ENCODE measurements at regions not wholly inside any gene's neighbourhood (a gene's known extent, or its start where the extent isn't known, plus 50 kb on each side); places are given as distances from the start of the nearest gene placed in this dataset.
A peak's percentile ranks its signal among the peaks of the same experiment; 100 is the strongest.

GRCh38 chr6:10248378-10248843 lies 166.5 kb downstream of the TFAP2A start:
- DNase-seq (ENCODE audit: low spot score), result peak; percentile 6

GRCh38 chr6:10237298-10238038 lies 177.4 kb downstream of the TFAP2A start:
- no peak for DNase-seq (ENCODE audit: low spot score)

DNA sequence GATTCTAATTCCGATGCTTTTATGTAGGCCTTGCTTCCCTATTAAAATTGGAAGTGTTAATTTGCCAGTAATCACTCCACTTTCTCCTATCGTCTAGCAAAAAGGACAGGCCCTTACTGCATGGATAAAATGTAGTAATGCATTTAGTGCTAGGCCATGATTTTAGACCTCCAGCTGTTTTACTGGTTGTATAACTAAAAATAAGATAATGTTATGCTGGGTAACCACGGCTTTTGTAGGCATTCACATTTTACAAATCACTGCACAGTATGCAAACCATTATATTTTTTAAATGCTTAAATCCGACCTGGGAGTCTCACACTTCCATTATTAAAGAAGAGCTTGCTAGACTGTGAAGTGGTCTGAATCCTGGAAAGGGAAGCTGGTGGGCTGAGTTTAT lies 179.5 kb downstream of the TFAP2A start:
- no peak for DNase-seq (ENCODE audit: low spot score)

- DNase-seq (ENCODE audit: low spot score), result no peak
Observed at GRCh38 chr6:10230531-10230930, 184.3 kb downstream of the TFAP2A start.

GRCh38 chr6:10223841-10224240 lies 191.0 kb downstream of the TFAP2A start:
- no peak for DNase-seq (ENCODE audit: low spot score)

DNA sequence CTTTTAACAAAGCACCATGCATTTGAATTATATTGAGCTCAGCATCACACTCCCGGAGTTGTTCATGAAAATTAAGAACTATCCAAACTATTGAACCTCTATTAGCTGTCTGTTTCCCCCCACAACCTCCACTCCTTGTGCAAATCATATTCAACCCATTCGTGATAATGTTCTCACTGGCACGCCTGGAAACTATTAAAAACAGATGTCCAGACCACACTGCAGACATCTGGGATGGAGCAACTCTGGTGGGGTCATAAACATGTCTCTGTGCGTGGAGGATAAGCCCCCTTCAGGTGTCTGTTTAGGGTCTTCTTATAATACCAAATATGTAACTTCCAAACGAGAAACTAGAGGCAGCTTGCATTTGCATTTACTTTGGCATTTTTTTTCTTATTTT lies 193.7 kb downstream of the TFAP2A start:
- DNase-seq (ENCODE audit: low spot score), result no peak

DNA sequence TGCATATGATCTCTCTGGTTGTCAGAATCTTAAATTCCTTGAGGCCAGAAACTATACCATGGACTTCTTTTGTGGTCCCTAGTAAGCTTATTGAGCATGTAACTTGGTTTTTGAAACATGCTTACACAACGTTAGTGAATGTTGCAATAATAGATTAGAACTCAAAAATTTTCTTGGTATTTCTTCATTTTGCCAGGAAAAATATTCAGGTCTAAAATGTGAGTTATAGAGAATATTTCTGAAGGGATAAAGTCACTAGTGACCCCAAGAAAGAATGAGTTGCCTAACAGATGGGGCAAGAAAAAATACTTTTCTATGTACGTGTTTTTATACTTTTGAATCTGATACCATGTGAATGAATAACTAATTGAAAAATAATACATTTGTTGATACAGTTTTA lies 195.4 kb downstream of the TFAP2A start:
- DNase-seq (ENCODE audit: low spot score), result no peak

GRCh38 chr6:10217111-10217510 lies 197.8 kb downstream of the TFAP2A start:
- no peak for DNase-seq (ENCODE audit: low spot score)

GRCh38 chr6:10215326-10216110 lies 199.4 kb downstream of the TFAP2A start:
- no peak for DNase-seq (ENCODE audit: low spot score)

DNA sequence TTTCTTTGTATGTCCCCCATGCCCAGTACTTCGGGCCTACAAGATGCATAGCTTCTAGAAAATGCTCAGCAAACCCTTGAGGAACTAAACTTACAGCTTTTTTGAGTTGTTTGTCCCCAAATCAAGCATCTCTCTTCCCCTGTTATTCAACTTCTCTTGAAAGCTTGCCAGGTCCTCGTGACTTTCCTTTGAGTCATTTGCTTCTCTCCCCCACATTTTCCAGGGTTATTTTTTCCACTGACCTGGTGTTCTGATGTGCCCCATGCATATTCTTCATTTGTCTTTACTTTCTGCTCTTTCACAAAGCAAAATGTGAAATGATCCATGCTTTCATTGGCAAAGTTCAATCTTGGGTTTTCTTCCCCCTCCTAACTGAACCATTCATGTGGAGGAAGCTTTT lies 204.8 kb downstream of the TFAP2A start:
- DNase-seq (ENCODE audit: low spot score), result peak; percentile 17

DNA sequence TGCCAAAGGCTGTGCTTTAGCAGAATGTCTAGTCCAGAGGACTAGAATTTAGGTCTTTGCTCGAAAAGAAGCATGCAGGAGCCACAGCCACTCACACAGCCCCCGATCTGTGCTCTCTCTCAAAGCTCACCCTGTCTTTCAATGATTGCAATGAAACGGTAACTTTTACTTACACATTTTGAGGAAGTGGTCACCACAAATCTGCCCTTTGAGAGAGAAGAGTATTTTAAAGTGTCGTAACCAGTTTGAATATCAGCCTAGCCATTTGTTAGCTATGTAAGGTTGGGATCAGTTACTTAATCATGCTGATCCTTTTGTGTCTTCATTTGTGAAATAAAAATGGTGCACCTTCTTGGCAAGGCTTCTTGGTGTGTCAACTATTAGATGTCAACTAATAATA lies 209.0 kb downstream of the TFAP2A start:
- DNase-seq (ENCODE audit: low spot score), result no peak

DNA sequence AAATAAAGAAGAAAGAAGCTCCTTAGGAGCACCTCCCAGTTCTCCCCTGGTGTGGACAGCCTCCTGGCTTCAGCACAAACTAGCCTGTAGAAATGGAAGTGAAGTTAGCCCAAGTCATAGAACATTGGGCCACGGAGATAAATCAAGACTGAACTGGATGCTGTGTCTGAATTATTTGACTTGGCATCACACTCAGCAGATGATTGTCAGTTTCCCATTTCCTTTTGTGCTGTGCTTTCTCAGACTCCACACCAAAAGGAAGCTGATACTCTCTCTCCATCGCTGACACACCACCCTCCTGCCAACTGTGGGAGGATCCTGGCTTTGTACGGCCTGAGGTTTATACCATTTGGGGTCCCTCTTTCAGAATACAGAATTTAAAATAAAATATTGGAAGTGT lies 209.8 kb downstream of the TFAP2A start:
- DNase-seq (ENCODE audit: low spot score), result no peak

DNA sequence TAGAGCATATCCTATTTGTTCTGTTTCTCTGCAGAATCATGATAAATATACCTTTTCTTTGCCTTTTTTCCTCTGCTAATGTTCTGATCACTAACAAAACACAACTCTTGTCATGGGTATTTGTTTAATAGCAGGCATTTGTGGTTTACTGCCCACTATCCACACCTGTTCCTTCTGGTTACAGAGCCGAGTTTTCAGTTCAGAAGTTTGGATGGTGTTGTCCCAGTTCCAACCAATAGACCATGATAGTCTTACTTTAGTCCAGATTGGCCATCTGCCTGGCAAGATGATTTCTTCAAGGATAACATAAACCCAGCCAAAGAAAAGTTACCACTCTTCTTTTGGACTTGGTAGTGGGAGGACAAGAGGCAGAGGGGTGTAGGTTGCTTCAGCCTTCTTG lies 211.2 kb downstream of the TFAP2A start:
- DNase-seq (ENCODE audit: low spot score), result no peak

DNA sequence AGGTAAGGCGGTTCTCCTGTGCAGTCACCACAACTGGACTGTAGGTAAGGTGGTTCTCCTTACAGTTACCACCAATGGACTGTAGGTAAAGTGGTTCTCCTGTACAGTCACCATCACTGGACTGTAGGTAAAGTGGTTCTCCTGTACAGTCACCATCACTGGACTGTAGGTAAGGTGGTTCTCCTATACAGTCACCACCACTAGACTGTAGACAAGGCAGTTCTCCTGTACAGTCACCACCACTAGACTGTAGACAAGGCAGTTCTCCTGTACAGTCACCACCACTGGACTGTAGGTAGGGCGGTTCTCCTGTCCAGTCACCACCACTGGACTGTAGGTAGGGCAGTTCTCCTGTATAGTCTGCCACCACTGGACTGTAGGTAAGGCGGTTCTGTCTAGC lies 212.3 kb downstream of the TFAP2A start:
- DNase-seq (ENCODE audit: low spot score), result no peak

GRCh38 chr6:10201606-10202510 lies 213.0 kb downstream of the TFAP2A start:
- no peak for DNase-seq (ENCODE audit: low spot score)

DNA sequence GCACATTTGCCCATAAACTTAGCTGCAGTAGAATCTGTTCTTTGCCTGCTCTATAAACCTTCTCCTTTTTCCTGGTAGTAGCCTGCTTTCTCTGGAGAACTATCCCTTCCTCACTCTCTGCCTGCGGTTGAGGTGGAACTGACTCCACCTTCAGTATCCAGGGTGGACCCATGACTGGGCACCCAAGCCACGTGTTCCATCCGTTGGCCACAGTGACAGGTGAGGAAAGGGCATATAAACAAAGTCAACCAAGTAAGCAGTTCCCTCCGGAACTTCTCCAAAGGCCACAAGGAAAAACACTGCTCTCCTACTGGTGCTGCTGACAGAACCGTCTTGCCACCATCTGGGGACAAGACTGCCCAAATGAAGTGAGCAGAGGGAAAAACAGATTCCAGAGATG lies 218.8 kb downstream of the TFAP2A start:
- no peak for DNase-seq (ENCODE audit: low spot score)

DNA sequence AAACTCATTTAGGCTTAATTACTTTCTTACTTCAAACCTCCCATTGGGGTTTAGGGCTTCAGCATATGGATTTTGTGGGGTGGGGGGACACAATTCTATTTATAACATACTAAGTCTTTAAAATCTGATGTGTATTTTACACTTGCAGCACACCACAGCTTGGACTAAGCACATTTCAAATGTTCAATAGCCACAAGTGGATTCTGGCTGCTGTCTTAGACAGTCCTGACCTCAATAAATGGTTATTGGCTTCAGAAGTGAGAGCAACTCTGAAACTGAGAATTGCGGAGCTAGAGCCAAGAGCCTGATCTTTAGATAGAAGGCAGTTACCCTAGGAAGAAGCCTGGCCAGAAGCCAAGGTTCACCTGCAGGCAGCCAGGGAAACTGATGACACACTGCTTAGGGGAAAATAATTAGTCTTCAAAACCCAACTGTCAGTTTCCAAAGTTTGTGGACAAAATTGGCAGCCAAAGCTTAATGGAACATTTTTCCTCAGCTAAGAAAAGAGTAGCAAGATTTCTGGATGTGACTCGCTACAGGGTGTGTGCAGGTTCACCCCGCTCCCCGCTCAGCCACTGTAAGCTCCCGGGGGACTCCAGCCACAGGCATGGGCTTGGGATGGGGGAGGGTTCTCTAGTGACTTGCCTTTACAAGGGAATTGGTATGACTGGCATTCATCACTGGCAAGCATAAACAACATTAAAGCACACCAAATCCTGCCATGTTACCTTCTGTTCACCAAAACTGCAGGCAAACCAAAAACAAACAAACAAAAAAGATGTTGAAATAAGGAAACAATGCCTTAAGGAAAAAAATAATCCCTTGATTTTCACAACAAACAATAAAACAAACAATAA lies 219.8 kb downstream of the TFAP2A start:
- no peak for DNase-seq (ENCODE audit: low spot score)

GRCh38 chr6:10193321-10193720 lies 221.6 kb downstream of the TFAP2A start:
- DNase-seq (ENCODE audit: low spot score), result no peak

- DNase-seq (ENCODE audit: low spot score), result no peak
Observed at GRCh38 chr6:10190042-10190441, 224.8 kb downstream of the TFAP2A start.

- DNase-seq (ENCODE audit: low spot score), result no peak
Observed at GRCh38 chr6:10184371-10185227, 230.3 kb downstream of the TFAP2A start.
